NOMO-1 treated with dmso at 0.1 percent for 144 hours (cell line): ENCODE measurements at regions not wholly inside any gene's neighbourhood (a gene's known extent, or its start where the extent isn't known, plus 50 kb on each side); places are given as distances from the start of the nearest gene placed in this dataset.

Source experiments
- DNase-seq: peaks from one replicate; lab custom pipeline; 2025; ENCODE audit not compliant: unreplicated experiment; lab: John Stamatoyannopoulos, UW

- DNase-seq: no peak
Observed at GRCh38 chr2:58569475-58570185, 328.5 kb upstream of the FANCL start.

- no peak for DNase-seq
Observed at GRCh38 chr2:58568901-58569300, 327.8 kb upstream of the FANCL start.

- no peak for DNase-seq
Observed at GRCh38 chr2:58562276-58562675, 321.2 kb upstream of the FANCL start.

DNA sequence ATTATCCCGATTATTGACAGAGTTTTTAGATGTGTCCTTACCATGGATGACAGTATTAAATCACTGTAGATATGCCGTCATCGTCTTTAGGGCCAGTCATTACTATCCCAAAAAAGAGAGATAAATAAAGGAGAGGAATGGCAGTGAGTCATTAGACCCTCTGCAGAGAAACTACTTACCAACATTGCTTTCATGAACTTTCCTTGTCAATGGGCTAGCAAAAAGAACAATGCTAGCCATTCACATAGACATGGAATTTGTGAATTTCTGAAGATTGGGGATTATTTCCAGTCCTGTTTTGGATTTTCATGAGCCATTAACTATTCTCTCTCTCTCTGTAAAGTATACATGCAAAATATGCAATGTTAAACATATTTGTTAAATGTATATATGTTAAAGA is 319.4 kb upstream of the FANCL start:
- DNase-seq: no peak

DNA sequence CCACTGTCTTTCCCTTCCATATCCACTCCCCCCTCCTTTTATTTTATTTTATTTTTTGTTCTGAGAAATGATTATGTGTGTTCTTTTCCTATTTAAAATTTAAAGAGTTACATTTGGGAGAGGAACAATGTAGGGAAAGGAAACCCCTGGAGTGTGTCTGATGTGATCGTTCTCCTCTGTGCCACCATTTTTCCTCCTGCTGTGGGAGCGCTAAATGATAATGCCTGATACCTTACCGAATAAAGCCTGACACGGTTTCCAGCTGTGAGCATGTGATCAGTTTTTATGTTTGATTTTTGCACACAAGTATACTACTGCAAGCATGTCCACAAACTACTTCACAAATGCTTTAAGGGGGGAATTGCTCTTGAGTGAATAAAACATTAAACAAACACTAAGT is 317.8 kb upstream of the FANCL start:
- DNase-seq: no peak

DNA sequence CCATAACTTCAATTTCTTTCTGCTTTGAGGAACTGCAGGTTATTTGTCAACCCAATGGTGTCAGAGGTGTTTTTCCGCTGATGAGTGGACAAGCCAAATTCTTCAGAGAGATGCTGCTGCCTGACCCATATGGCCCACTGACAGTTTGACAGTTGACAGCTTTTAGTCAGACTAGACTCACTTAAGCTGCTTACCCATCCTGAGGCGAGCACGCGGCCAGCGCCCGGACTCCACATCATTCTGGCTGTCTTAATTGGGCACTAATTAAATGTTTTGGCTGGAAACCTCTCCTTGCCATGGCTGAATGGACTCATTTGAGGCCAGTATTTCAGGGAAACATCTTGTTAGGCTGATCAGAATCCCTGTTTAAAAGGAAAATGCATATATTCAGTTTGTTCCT is 316.1 kb upstream of the FANCL start:
- DNase-seq: no peak

DNA sequence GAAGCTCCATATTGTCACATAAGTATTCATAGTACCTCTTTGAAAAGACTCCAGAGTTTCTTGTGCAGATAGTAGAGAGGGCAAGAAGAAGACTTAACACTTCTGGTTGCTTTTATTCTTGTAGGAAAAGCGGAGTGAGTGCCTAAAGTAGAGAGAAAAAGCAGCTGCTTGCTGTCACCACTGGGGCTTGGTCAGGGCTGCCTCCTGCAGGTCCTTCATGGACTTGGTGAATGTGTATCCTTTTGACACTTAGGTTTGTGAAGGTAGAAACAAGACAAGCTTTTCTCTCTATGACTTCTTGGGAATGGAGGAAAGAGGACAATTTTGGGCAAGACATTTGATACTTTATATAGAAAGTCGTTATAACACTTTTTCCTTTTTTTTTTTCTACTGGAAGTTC is 312.8 kb upstream of the FANCL start:
- DNase-seq: no peak

- no peak for DNase-seq
Observed at GRCh38 chr2:58553522-58553921, 312.4 kb upstream of the FANCL start.

GRCh38 chr2:58545300-58546280 is 304.5 kb upstream of the FANCL start:
- DNase-seq: no peak

GRCh38 chr2:58543442-58543841 is 302.3 kb upstream of the FANCL start:
- no peak for DNase-seq

GRCh38 chr2:58541511-58541910 is 300.4 kb upstream of the FANCL start:
- DNase-seq: no peak

DNA sequence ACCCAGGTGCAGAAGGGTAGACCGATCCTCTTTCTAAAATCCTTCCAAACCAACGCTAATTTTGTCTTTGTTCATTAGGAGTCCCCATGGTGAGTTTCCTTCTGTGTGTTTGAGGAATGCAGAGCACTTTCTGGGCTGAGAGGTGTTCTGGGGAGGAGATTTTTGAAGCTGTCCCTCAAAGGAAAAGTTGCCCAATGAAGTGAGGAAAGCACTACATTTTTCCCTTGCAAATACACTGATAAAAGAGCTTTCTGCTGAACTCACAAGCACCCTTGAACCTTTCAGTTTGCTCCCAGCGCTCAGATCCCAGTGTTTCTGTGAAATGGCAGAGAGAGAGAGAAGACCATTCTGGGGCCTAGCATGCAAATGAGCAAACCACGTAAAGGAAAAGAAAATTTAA is 299.6 kb upstream of the FANCL start:
- DNase-seq: no peak

DNA sequence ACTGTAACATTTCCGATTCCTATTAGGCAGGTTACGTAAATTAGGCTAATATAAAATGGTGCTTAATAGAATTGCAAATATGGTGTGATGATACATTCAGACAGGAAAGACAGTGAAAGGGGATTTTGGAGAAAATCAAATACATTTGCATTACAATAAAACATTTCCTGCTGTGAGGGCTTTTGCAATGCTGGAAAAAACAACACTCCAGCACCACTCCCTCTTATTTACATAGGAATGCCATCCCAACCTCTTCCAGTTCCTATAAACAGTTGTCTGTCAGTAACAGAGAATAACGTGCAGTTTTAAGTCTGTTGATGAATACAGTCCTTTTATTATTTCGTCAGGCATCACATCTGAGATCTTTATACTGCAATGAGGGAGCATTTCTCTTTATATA is 298.8 kb upstream of the FANCL start:
- no peak for DNase-seq

DNA sequence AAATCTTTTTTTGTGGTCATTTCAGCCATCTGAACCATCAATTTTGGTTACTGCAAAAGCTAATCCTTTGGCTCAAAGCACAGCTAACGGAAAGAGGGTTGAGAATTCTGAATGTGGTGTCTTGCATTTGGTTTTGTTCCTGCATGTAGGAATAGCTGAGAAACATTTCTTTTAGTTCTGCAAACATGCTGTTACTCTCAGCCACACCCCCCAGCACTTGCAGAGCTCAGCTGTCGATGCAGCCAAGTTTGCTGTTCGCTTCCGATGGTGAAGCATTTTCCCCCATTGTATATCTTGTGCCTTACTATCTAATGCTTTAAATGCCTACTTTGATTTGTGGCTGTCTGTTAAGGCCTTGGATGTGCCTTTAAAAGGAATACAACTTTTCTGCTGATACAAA is 294.9 kb upstream of the FANCL start:
- DNase-seq: no peak

- no peak for DNase-seq
Observed at GRCh38 chr2:58535182-58535581, 294.1 kb upstream of the FANCL start.

DNA sequence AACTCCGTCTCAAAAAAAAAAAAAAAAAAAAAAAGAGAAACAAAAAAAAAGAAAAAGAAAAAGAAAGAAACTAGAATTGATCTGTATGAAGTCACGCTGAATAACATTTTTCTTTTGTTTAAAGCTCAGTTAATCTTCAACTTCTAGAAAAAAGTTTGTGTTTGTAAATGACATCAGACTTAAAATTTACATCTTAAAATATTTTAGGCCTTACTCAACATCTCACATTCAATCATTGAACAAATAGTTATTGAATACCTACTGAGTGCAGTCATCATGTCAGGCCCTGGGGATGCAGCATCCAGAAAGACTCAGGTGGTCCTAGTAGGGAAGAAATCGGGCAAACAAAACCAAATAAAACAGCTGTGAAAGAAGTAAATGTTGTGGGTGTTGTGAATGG is 292.3 kb upstream of the FANCL start:
- DNase-seq: no peak

DNA sequence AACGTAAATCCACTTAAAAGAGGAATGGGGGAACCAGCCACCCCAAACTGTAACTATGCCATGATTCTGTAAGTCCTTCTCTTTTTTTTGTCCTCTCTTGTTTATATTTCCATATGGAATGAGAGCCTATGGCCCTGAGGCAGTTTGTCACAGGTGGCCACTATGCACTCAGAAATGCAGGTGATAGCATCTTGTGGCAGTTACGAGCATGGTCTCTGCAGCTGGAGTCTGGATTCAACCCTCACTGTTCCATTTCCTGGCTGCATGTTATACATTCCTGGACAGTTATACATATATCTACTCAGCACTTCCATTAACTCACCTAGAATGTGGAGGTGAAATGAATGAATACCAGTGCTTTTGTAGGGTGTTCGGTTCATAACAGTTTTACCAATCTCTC is 291.5 kb upstream of the FANCL start:
- DNase-seq: no peak

GRCh38 chr2:58527647-58528046 is 286.5 kb upstream of the FANCL start:
- DNase-seq: no peak

GRCh38 chr2:58521803-58522554 is 280.9 kb upstream of the FANCL start:
- DNase-seq: no peak

DNA sequence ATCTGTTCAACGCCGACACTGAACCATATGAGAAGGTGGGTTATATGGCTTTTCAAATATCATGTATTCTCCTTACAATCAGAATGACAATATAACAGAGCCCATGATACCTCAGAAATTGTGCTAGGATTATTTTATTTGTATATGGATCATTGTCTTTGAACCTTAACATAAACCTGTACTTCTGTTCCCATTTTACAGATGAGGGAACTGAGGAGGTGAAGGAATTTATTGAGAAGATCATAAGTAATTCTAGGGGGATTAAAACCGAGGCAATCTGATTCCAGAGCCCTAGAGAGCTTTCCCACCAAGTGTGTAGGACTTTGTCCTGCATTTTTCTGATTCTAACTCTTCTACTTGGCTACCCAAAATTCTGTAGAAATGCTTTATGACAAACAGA is 279.8 kb upstream of the FANCL start:
- no peak for DNase-seq

- DNase-seq: no peak
Observed at GRCh38 chr2:58517881-58518280, 276.8 kb upstream of the FANCL start.

- no peak for DNase-seq
Observed at GRCh38 chr2:58516695-58517094, 275.6 kb upstream of the FANCL start.
